ENCODE measurements at regions not wholly inside any gene's neighbourhood (a gene's known extent, or its start where the extent isn't known, plus 50 kb on each side); places are given as distances from the start of the nearest gene placed in this dataset.

- TF ChIP-seq CTCF (conservative IDR thresholded peaks at IDR 0.05) (no peak), EZH2 (IDR thresholded peaks at IDR 0.05; ENCODE audit: low read depth) (no peak)
Measured at GRCh38 chr9:16319646-16320045, 550.8 kb downstream of the BNC2 start.
